ENCODE measurements at regions not wholly inside any gene's neighbourhood (a gene's known extent, or its start where the extent isn't known, plus 50 kb on each side); places are given as distances from the start of the nearest gene placed in this dataset.
A peak's percentile ranks its signal among the peaks of the same experiment; 100 is the strongest.

DNA sequence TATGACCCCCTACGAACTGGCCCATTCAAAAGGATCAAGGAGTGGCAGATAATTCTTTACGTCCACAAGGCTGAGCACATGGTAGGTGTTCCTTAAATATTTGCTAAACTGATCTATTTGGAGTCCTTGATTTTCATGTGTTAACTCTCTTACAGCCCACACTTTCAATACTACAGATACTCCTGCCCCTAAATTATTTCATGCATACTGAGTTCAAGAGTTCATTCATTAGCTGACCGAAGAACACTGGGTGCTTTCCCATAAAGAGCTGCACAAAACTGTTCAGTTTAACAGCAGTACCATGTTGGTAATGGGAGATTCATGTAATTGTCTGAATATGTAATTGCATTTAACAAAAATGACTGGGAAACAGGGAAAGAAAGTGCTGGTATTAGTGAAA, 170.5 kb upstream of the ADO start:
- DNase-seq, result no peak
- H3K79me2 ChIP-seq (ENCODE audit: insufficient read depth), result no peaks in the 10 kb centered on the region
- H3K27ac ChIP-seq, result no peak overlapping the region
- no peaks in the 10 kb centered on the region for H3K9me2 ChIP-seq (ENCODE audit: insufficient read depth)
- peaks cover 18% of the 10 kb centered on the region for H3K4me1 ChIP-seq (ENCODE audit: insufficient read depth)
- no peak overlapping the region for H2AFZ ChIP-seq
- TF ChIP-seq EZH2 (IDR thresholded peaks at IDR 0.05; ENCODE audit: insufficient read depth, poor library complexity, severe bottlenecking), result no peak
- no peak for TF ChIP-seq EZH2phosphoT487 (IDR thresholded peaks at IDR 0.05; ENCODE audit: insufficient read depth, low read depth)
- peaks cover 20% of the 10 kb centered on the region for H3F3A ChIP-seq (ENCODE audit: insufficient read depth)
- no peaks in the 10 kb centered on the region for H3K36me3 ChIP-seq (ENCODE audit: low read depth)
- no peaks in the 10 kb centered on the region for H3K27me3 ChIP-seq (replicated peaks; ENCODE audit: insufficient read depth)
- no peak overlapping the region for H3K4me2 ChIP-seq (ENCODE audit: unreplicated experiment)
- H3K4me3 ChIP-seq, result no peak overlapping the region
- WGBS, 2 experiments (ENCODE audit: low coverage in 1 of 2, low lambda C conversion rate in 2 of 2, missing lambda C conversion rate in 2 of 2), result 88 to 91% methylated on average over 3 of the region's 3 CpGs
- H3K9me3 ChIP-seq (ENCODE audit: low read depth), result no peaks in the 10 kb centered on the region
- in situ Hi-C loops (cut with MboI), result no loop called here
- no peaks in the 10 kb centered on the region for H4K20me1 ChIP-seq (ENCODE audit: insufficient read depth)
- no peak overlapping the region for H3K9ac ChIP-seq

DNA sequence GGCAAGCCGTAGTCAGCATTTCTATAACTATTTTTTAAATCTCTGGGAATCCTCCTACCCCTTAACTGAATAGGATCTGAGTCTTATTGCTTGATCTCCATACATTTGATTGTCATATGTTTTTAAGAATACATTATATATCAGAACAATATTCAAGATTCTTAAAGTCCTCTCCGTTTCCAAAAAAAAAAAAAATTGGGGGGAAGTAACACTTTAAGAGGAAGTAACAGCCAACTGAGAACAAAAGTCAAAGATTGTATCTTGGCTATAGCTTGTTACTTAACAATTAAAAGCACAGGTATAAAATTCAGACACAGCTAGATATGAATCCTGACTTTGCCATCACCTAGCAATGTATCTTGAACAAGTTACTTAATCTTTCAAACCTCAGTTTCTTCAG, 169.9 kb upstream of the ADO start:
- in situ Hi-C loops (cut with MboI), result no loop called here
- no peaks in the 10 kb centered on the region for H4K20me1 ChIP-seq (ENCODE audit: insufficient read depth)
- DNase-seq, result no peak
- H2AFZ ChIP-seq, result no peak overlapping the region
- 70 to 73% methylated on average over 2 of the region's 2 CpGs for WGBS, 2 experiments (ENCODE audit: low coverage in 1 of 2, low lambda C conversion rate in 2 of 2, missing lambda C conversion rate in 2 of 2)
- no peak overlapping the region for H3K4me3 ChIP-seq
- peaks cover 20% of the 10 kb centered on the region for H3F3A ChIP-seq (ENCODE audit: insufficient read depth)
- H3K9me3 ChIP-seq (ENCODE audit: low read depth), result no peaks in the 10 kb centered on the region
- H3K4me1 ChIP-seq (ENCODE audit: insufficient read depth), result peaks cover 18% of the 10 kb centered on the region
- no peak overlapping the region for H3K27ac ChIP-seq
- H3K9ac ChIP-seq, result no peak overlapping the region
- H3K36me3 ChIP-seq (ENCODE audit: low read depth), result no peaks in the 10 kb centered on the region
- TF ChIP-seq EZH2 (IDR thresholded peaks at IDR 0.05; ENCODE audit: insufficient read depth, poor library complexity, severe bottlenecking), result no peak
- no peak for TF ChIP-seq EZH2phosphoT487 (IDR thresholded peaks at IDR 0.05; ENCODE audit: insufficient read depth, low read depth)
- H3K9me2 ChIP-seq (ENCODE audit: insufficient read depth), result no peaks in the 10 kb centered on the region
- H3K27me3 ChIP-seq (replicated peaks; ENCODE audit: insufficient read depth), result no peaks in the 10 kb centered on the region
- no peak overlapping the region for H3K4me2 ChIP-seq (ENCODE audit: unreplicated experiment)
- H3K79me2 ChIP-seq (ENCODE audit: insufficient read depth), result no peaks in the 10 kb centered on the region

DNA sequence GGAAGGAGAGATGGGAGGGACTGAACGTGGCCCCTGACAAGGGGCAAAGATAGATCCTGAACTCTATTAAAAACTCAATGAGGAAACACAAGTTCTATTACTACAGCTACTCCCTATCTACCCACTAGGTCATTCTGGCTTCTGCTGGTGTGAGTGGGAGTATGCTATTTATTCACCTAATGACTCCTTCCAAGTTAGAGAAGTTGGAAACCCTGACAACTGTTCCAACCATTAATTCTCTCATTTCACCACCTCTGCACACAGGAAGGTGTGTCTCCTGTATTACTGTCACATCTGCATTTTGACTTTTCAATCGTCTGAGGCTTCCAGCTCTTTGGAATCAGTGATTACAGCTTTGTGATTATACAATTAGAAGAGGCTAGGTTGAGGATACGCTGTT, 169.4 kb upstream of the ADO start:
- H3K27ac ChIP-seq, result no peak overlapping the region
- H3K9me2 ChIP-seq (ENCODE audit: insufficient read depth), result no peaks in the 10 kb centered on the region
- no peak for TF ChIP-seq EZH2phosphoT487 (IDR thresholded peaks at IDR 0.05; ENCODE audit: insufficient read depth, low read depth)
- TF ChIP-seq EZH2 (IDR thresholded peaks at IDR 0.05; ENCODE audit: insufficient read depth, poor library complexity, severe bottlenecking), result no peak
- no peaks in the 10 kb centered on the region for H3K79me2 ChIP-seq (ENCODE audit: insufficient read depth)
- 81 to 84% methylated on average over 3 of the region's 3 CpGs for whole genome bisulfite sequencing, 2 experiments (ENCODE audit: low coverage in 1 of 2, low lambda C conversion rate in 2 of 2, missing lambda C conversion rate in 2 of 2)
- no peak overlapping the region for H3K4me3 ChIP-seq
- peaks cover 18% of the 10 kb centered on the region for H3K4me1 ChIP-seq (ENCODE audit: insufficient read depth)
- H3K9me3 ChIP-seq (ENCODE audit: low read depth), result no peaks in the 10 kb centered on the region
- peaks cover 20% of the 10 kb centered on the region for H3F3A ChIP-seq (ENCODE audit: insufficient read depth)
- no peak overlapping the region for H3K4me2 ChIP-seq (ENCODE audit: unreplicated experiment)
- DNase-seq, result peak; percentile 38
- no peaks in the 10 kb centered on the region for H3K36me3 ChIP-seq (ENCODE audit: low read depth)
- in situ Hi-C loops (cut with MboI), result no loop called here
- H4K20me1 ChIP-seq (ENCODE audit: insufficient read depth), result no peaks in the 10 kb centered on the region
- no peak overlapping the region for H3K9ac ChIP-seq
- H3K27me3 ChIP-seq (replicated peaks; ENCODE audit: insufficient read depth), result no peaks in the 10 kb centered on the region
- no peak overlapping the region for H2AFZ ChIP-seq

DNA sequence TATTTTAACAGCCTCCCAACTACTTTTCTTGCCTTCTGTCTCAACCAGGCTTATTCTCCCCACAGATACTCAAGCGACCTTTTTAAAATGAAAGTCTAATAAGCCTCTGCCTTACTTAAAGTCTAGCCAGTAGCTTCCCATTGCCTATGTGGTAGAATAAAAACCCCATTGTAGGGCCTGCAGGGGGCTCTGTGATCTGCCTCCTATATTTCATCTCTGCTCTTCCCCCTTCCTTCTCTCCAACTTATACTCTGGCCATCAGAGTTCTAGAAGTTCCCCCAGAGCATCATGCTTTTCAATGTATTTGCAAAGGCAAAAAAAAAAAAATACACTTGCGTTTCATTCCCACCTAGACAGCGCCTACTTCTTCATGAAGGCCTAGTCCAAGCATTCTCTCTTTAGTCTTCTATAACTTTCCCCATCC, 167.7 kb upstream of the ADO start:
- peak overlapping the region; percentile 70 for H3K4me2 ChIP-seq (ENCODE audit: unreplicated experiment)
- H3K27ac ChIP-seq, result peak overlapping the region; percentile 89; the same call in 1 of the 2 replicates
- TF ChIP-seq EZH2phosphoT487 (IDR thresholded peaks at IDR 0.05; ENCODE audit: insufficient read depth, low read depth) (no peak), EZH2 (IDR thresholded peaks at IDR 0.05; ENCODE audit: insufficient read depth, poor library complexity, severe bottlenecking) (no peak)
- in situ Hi-C loops (cut with MboI), result no loop called here
- WGBS, 2 experiments (ENCODE audit: low coverage in 1 of 2, low lambda C conversion rate in 2 of 2, missing lambda C conversion rate in 2 of 2), result 73 to 84% methylated on average over 3 of the region's 3 CpGs
- H3K27me3 ChIP-seq (replicated peaks; ENCODE audit: insufficient read depth), result no peaks in the 10 kb centered on the region
- H3K36me3 ChIP-seq (ENCODE audit: low read depth), result no peaks in the 10 kb centered on the region
- DNase-seq, result no peak
- H3F3A ChIP-seq (ENCODE audit: insufficient read depth), result peaks cover 20% of the 10 kb centered on the region
- H3K79me2 ChIP-seq (ENCODE audit: insufficient read depth), result no peaks in the 10 kb centered on the region
- peak overlapping the region; percentile 25 for H3K4me3 ChIP-seq
- peak overlapping the region; percentile 59 for H2AFZ ChIP-seq
- H4K20me1 ChIP-seq (ENCODE audit: insufficient read depth), result no peaks in the 10 kb centered on the region
- no peaks in the 10 kb centered on the region for H3K9me3 ChIP-seq (ENCODE audit: low read depth)
- H3K4me1 ChIP-seq (ENCODE audit: insufficient read depth), result peaks cover 26% of the 10 kb centered on the region
- H3K9me2 ChIP-seq (ENCODE audit: insufficient read depth), result no peaks in the 10 kb centered on the region
- peak overlapping the region; percentile 63; the same call in 1 of the 2 replicates for H3K9ac ChIP-seq

All from GM23248 (cell line).